BLaER1 (cell line): ENCODE measurements at regions not wholly inside any gene's neighbourhood (a gene's known extent, or its start where the extent isn't known, plus 50 kb on each side); places are given as distances from the start of the nearest gene placed in this dataset.

Experiments
- H3K27ac ChIP-seq: shearing (Covaris generic); formaldehyde crosslinking; 2 replicates; pipeline ENCODE4 v1.8.1; 2022
- H3K27me3 ChIP-seq: shearing (Covaris generic); formaldehyde crosslinking; 2 replicates; pipeline ENCODE4 v1.8.1; 2022
- H3K36me3 ChIP-seq: shearing (Covaris generic); formaldehyde crosslinking; 2 replicates; pipeline ENCODE4 v1.8.1; 2022
- H3K4me1 ChIP-seq: shearing (Covaris generic); formaldehyde crosslinking; 2 replicates; pipeline ENCODE4 v1.8.1; 2022
- H3K4me2 ChIP-seq: shearing (Covaris generic); formaldehyde crosslinking; 2 replicates; pipeline ENCODE4 v1.8.1; 2022
- H3K4me3 ChIP-seq: shearing (Covaris generic); formaldehyde crosslinking; 2 replicates; pipeline ENCODE4 v1.8.1; 2022
- H3K9ac ChIP-seq: shearing (Covaris generic); formaldehyde crosslinking; 2 replicates; pipeline ENCODE4 v1.8.1; 2022
- H3K9me3 ChIP-seq: shearing (Covaris generic); formaldehyde crosslinking; 2 replicates; pipeline ENCODE4 v1.8.1; 2022
- H4K20me1 ChIP-seq: shearing (Covaris generic); formaldehyde crosslinking; 2 replicates; pipeline ENCODE4 v1.8.1; 2022
- Cebpa-rat ChIP-seq: shearing (Covaris generic); IDR thresholded peaks from 2 replicates; pipeline ENCODE4 v1.8.1; 2022

DNA sequence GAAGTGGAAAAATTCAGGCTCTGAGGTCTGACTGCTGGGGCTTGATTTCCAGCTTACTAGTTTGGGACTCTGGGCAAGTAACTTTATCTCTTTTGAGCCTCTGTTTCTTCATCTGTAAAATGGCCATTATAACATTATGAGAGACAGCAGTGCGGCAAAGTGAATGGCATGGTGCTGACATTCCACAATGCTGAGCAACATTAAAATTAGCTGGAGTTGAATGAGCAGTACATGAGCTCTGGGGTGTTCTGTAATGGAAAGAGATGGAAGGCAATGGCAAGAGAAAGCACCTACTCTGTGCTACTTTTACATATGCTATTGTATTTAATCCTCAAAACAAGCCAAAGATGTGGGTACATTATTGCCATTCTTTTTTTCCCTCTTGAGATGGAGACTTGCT is 535.7 kb upstream of the CDH11 start:
- Histone ChIP-seq H3K27me3 (no peaks in the 10 kb centered on the region), H3K4me3 (no peak overlapping the region), H3K4me1 (peaks cover 63% of the 10 kb centered on the region), H3K27ac (no peak overlapping the region), H3K4me2 (peak overlapping the region; percentile 57), H4K20me1 (no peaks in the 10 kb centered on the region), H3K36me3 (no peaks in the 10 kb centered on the region), H3K9ac (no peak overlapping the region), H3K9me3 (no peaks in the 10 kb centered on the region)
- TF ChIP-seq Cebpa-rat = no peak

DNA sequence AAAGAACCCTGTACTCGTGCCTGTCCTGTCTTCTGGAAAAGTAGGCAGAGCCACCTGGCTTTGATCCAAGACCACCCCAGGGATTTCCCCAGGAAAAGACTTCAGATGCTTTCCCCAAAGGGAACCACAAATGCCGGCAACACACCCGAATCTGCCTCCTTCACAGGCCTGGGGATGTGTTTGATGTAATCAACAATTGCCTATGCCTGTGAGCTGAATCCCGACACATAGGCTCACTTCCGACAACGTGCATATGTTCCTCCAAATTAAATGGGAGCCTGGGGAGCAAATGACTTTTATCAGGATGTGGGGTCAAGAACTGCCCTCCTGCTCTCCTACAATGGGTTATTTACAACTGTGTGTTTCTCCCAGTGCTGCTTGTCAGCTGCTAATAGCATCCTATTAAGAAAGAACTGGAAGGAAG is 535.2 kb upstream of the CDH11 start:
- no peaks in the 10 kb centered on the region for H3K27me3 ChIP-seq
- H3K4me3 ChIP-seq = no peak overlapping the region
- H3K36me3 ChIP-seq = no peaks in the 10 kb centered on the region
- H3K27ac ChIP-seq = no peak overlapping the region
- no peaks in the 10 kb centered on the region for H4K20me1 ChIP-seq
- H3K9me3 ChIP-seq = no peaks in the 10 kb centered on the region
- TF ChIP-seq Cebpa-rat = no peak
- peaks cover 62% of the 10 kb centered on the region for H3K4me1 ChIP-seq
- H3K4me2 ChIP-seq = peak overlapping the region; percentile 57
- H3K9ac ChIP-seq = no peak overlapping the region

DNA sequence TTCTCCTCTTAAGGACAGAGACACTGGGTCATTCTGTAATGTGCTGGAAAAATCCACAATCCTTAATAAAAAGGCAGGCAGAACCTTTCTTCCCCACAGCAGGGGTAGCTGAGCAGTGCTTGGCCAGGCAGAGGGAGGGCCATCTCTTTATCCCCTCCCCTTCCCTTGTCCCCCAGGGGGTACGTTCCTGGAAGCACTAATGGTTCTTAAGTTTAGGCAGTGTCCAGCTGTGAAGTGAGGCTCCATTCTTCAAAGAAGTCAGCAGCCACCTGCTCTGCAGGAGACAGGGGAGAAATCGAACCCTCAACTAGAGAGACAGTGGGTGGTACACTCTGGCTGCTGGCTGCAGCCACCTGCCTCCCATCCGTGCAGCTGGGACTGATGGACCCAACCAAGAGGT is 533.9 kb upstream of the CDH11 start:
- Histone ChIP-seq H3K9me3 (no peaks in the 10 kb centered on the region), H3K4me2 (peak overlapping the region; percentile 57), H3K36me3 (no peaks in the 10 kb centered on the region), H4K20me1 (no peaks in the 10 kb centered on the region), H3K4me1 (peaks cover 54% of the 10 kb centered on the region), H3K4me3 (no peak overlapping the region), H3K27ac (no peak overlapping the region), H3K27me3 (no peaks in the 10 kb centered on the region), H3K9ac (no peak overlapping the region)
- no peak for TF ChIP-seq Cebpa-rat

DNA sequence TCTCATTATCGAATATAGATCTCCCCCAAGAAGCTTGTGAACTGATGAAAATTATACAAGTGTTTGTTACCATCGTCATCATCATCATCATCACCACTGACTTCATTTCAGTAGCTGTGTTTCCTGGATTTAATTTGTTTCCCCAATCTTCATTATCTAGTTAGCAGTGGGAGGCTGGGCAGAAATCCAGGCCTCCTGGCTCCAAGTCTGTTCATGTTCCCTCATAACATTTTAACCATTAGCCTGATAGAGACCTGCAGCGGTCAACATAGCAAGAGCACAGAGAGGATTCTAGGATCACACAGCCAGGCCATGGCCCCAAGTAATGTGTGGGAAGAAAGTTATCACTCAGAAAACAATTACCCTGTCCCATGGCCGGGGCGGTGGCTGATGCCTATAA is 526.2 kb upstream of the CDH11 start:
- no peak overlapping the region for H3K27ac ChIP-seq

DNA sequence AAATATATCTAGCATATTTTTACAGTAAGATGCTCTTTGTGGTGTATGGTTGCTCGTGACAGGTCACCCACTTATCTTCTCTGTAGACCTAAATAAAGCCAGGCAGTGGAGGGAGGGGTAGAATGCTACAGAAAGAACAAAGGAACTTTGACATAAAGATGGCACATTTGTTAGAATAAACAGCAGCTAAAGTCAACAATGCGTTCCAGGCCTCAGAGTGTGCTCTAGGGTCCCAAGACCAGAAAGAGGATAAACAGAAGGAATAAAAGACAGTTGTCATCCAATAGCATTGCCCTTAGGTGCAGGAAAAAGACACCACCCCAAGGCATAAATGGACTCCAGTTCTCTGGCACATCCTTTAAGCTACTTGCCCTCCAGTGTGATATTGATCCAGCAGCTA is 523.0 kb upstream of the CDH11 start:
- Histone ChIP-seq H3K4me2 (no peak overlapping the region), H3K36me3 (no peaks in the 10 kb centered on the region), H3K9ac (no peak overlapping the region), H3K4me3 (no peak overlapping the region), H3K27me3 (no peaks in the 10 kb centered on the region), H3K4me1 (no peaks in the 10 kb centered on the region), H4K20me1 (no peaks in the 10 kb centered on the region), H3K27ac (no peak overlapping the region), H3K9me3 (no peaks in the 10 kb centered on the region)
- TF ChIP-seq Cebpa-rat = no peak

More for the DNA sequence above, 526.2 kb upstream of the CDH11 start:
- Histone ChIP-seq H3K27me3 (no peaks in the 10 kb centered on the region), H3K9ac (no peak overlapping the region), H3K4me3 (no peak overlapping the region), H4K20me1 (no peaks in the 10 kb centered on the region), H3K36me3 (no peaks in the 10 kb centered on the region), H3K4me2 (no peak overlapping the region), H3K9me3 (no peaks in the 10 kb centered on the region), H3K4me1 (no peaks in the 10 kb centered on the region)
- no peak for TF ChIP-seq Cebpa-rat

DNA sequence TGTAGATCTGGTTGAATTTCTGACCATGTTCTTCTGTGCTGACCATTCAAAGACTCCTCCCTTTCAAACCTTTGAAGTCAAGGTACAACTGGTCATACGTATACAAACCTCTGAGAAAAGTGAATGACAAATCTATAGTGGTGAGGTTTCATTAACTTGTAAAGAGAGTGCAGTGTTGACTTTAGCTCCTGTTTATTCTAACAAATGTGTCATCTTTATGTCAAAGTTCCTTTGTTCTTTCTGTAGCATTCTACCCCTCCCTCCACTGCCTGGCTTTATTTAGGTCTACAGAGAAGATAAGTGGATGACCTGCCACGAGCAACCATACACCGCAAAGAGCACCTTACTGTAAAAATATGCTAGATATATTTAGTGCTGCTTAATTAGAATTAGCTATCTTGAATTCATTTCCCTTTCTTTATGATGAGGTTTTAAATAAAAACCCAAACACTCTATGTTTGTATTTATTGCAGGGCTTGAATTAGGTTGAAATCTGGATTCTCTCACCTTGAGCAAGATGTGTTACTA is 520.0 kb upstream of the CDH11 start:
- no peaks in the 10 kb centered on the region for H3K4me1 ChIP-seq
- H3K4me3 ChIP-seq = no peak overlapping the region
- H4K20me1 ChIP-seq = no peaks in the 10 kb centered on the region
- TF ChIP-seq Cebpa-rat = no peak
- H3K36me3 ChIP-seq = no peaks in the 10 kb centered on the region
- no peak overlapping the region for H3K27ac ChIP-seq
- H3K4me2 ChIP-seq = no peak overlapping the region
- no peak overlapping the region for H3K9ac ChIP-seq
- H3K9me3 ChIP-seq = no peaks in the 10 kb centered on the region
- H3K27me3 ChIP-seq = no peaks in the 10 kb centered on the region

DNA sequence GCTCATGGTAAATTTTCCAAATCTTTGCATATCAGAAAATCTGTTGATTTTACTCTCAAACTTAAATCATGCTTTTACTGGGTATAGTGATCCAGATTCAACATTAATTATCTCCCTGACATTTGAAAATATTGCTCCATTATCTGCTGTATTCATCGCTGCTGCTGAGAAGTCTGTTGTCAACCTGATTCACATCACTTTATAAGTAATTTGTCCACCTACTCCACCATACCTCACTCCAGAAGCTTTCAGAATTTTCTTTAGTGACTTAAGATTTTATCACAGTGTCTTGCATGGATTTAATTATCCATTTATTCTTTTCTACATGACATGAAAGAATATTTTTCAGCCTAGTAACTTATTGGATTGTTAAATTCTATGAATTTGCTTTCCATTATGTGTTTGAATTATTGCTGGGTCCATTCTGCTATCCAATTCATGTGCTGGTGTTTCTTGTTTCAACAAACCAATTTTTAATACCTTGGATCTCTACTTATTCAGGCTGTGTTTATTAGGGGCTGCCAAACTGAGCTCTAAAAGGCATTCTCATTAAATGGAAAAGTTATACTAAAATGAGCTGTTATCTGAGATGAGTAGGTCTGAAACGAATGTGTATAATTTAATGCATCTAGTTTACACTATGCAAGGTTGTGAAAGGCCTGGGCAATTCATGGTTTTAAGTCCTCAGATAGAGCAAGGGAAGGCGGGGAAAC is 519.3 kb upstream of the CDH11 start:
- no peak for TF ChIP-seq Cebpa-rat
- no peak overlapping the region for H3K4me2 ChIP-seq
- H3K27ac ChIP-seq = no peak overlapping the region
- no peak overlapping the region for H3K4me3 ChIP-seq
- no peaks in the 10 kb centered on the region for H3K9me3 ChIP-seq
- H3K9ac ChIP-seq = no peak overlapping the region
- no peaks in the 10 kb centered on the region for H3K4me1 ChIP-seq
- no peaks in the 10 kb centered on the region for H4K20me1 ChIP-seq
- H3K36me3 ChIP-seq = no peaks in the 10 kb centered on the region
- H3K27me3 ChIP-seq = no peaks in the 10 kb centered on the region

DNA sequence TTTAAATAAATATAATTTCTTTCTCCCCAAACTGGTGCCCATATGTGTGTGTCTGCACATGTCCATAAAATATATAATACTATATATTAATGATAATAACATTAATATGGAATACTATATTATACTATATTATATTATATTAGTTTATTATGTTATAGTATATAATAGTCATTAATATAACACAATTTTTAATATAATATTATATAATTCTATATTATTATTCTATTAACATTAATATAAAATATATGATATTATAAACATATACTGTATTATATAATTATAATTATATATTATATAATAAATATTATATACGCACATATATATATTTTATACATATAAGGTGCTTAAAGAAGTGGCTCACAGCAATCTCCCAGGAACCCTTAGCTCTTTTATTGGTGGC is 513.0 kb upstream of the CDH11 start:
- Histone ChIP-seq H3K9me3 (no peaks in the 10 kb centered on the region), H3K4me1 (no peaks in the 10 kb centered on the region), H3K4me3 (no peak overlapping the region), H3K27me3 (no peaks in the 10 kb centered on the region), H4K20me1 (no peaks in the 10 kb centered on the region), H3K36me3 (no peaks in the 10 kb centered on the region), H3K4me2 (no peak overlapping the region), H3K9ac (no peak overlapping the region), H3K27ac (no peak overlapping the region)
- no peak for TF ChIP-seq Cebpa-rat

DNA sequence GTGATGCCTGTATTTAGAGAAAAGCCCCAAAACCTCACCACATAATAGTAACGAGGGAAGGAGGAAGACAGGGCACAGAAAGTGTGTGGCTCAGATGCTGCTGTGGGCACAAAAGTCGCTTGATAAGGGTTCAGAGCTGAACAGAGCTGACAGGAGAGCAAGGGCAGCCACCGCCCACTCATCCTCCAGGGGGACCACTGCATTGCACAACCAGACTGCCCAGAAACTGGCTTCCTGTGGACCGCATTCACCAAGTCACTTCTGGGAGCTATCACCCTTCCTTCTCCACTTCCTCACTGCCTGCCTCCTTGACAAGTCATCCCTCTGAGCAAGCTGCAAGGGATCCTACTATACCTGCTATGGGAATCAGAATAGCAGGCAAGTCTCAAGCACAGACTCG is 512.4 kb upstream of the CDH11 start:
- no peaks in the 10 kb centered on the region for H3K4me1 ChIP-seq
- no peak overlapping the region for H3K27ac ChIP-seq
- TF ChIP-seq Cebpa-rat = no peak
- no peaks in the 10 kb centered on the region for H4K20me1 ChIP-seq
- no peak overlapping the region for H3K4me2 ChIP-seq
- no peaks in the 10 kb centered on the region for H3K27me3 ChIP-seq
- H3K9ac ChIP-seq = no peak overlapping the region
- H3K36me3 ChIP-seq = no peaks in the 10 kb centered on the region
- H3K9me3 ChIP-seq = no peaks in the 10 kb centered on the region
- H3K4me3 ChIP-seq = no peak overlapping the region

DNA sequence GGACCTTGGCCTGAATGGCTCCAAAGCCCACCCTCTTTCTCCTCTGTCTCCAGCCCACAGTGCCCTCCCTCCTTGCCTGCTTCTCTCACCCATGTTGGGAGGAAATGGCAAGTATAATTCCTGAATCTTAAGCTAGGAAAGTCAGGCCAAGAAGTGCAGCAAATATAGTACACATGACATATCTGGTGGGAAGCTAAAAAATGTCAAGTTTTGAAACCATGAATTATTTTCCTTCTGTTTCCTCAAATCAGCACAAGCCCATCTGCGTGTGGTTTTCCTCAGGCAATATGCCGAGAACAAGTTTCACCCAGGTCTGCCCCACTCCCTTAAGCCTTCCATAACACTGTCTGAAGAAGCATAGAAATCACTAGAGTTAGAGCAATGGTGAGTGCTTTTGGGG is 502.8 kb upstream of the CDH11 start:
- Histone ChIP-seq H3K36me3 (no peaks in the 10 kb centered on the region), H4K20me1 (no peaks in the 10 kb centered on the region), H3K9me3 (no peaks in the 10 kb centered on the region), H3K4me2 (peak overlapping the region; percentile 59), H3K4me3 (no peak overlapping the region), H3K4me1 (peaks cover 48% of the 10 kb centered on the region), H3K27me3 (no peaks in the 10 kb centered on the region), H3K9ac (no peak overlapping the region), H3K27ac (no peak overlapping the region)
- no peak for TF ChIP-seq Cebpa-rat
